GM12878 (cell line): ENCODE measurements at regions not wholly inside any gene's neighbourhood (a gene's known extent, or its start where the extent isn't known, plus 50 kb on each side); places are given as distances from the start of the nearest gene placed in this dataset.

ENCODE experiments used
- ATAC-seq: fragments of 200-7000 bp; cut with Tn5 transposase; 3 replicates; pipeline ENCODE4 v1.9.1; 2020; ENCODE audit warnings: mild to moderate bottlenecking, moderate library complexity
- BruUV-seq: library from RNA; stranded (reverse); fragments of 400-500 nt; replicated peaks from 2 replicates; lab custom pipeline; 2021; lab: Mats Ljungman, UMichigan
- CTCF ChIA-PET: fragments of 300-600 bp; sonication (Branson Sonifier 250); formaldehyde crosslinking; extraction: SDS; loops from one replicate; lab custom pipeline; 2021; ENCODE audit warnings: inconsistent platforms; lab: Yijun Ruan, JAX
- POLR2A ChIA-PET: fragments of 350-600 bp; formaldehyde crosslinking; extraction: SDS; loops from one replicate; lab custom pipeline; 2021; ENCODE audit warnings: inconsistent platforms; lab: Charles Lee
- RAD21 ChIA-PET: fragments of 300-600 bp; sonication (Branson Sonifier 250); formaldehyde crosslinking; loops from one replicate; lab custom pipeline; 2023; ENCODE audit warnings: antibody characterized with exemption; ENCODE audit not compliant: unreplicated experiment; lab: Charles Lee
- SMC1A ChIA-PET: fragments of 300-600 bp; sonication (Branson Sonifier 250); formaldehyde crosslinking; loops from one replicate; lab custom pipeline; 2023; ENCODE audit not compliant: unreplicated experiment, uncharacterized antibody; lab: Charles Lee
- DNase-seq: peaks from one replicate; pipeline ENCODE4 v3.0.0-alpha.2; 2011; ENCODE audit warnings: low read depth, low spot score
- FAIRE-seq: peaks from 3 replicates; lab custom pipeline; 2011; peaks lifted over from hg19 to GRCh38; lab: Jason Lieb, UNC
- H2AFZ ChIP-seq: 2 replicates; pipeline ENCODE4 v1.6.0; 2011; ENCODE audit warnings: low read depth, low read length, control low read depth; ENCODE audit not compliant: control insufficient read depth
- H3K27ac ChIP-seq: 2 replicates; pipeline ENCODE4 v1.5.1; 2011; ENCODE audit warnings: control low read depth; ENCODE audit not compliant: control insufficient read depth, insufficient read depth
- H3K27me3 ChIP-seq, 2 experiments: replicated peaks in 1 of 2; 2 replicates each; pipeline versions ENCODE4 v1.6.0 to v1.6.1; 2011; ENCODE audit warnings: low read length in 1 of 2; ENCODE audit not compliant: control insufficient read depth in 2 of 2, insufficient read depth in 2 of 2
- H3K36me3 ChIP-seq, 2 experiments: 2 replicates each; pipeline ENCODE4 v1.5.1; 2011; ENCODE audit warnings: low read length in 1 of 2; ENCODE audit not compliant: control insufficient read depth in 2 of 2, insufficient read depth in 2 of 2
- H3K4me1 ChIP-seq: 2 replicates; pipeline ENCODE4 v1.6.1; 2011; ENCODE audit warnings: mild to moderate bottlenecking, low read length, moderate library complexity, mixed read lengths; ENCODE audit not compliant: control insufficient read depth, insufficient read depth
- H3K4me2 ChIP-seq: 2 replicates; pipeline ENCODE4 v1.6.0; 2011; ENCODE audit warnings: control low read depth; ENCODE audit not compliant: control insufficient read depth, insufficient read depth
- H3K4me3 ChIP-seq: fragments of 200-600 bp; sonication (generic); 2 replicates; pipeline ENCODE4 v1.5.1; 2016
- H3K79me2 ChIP-seq: 2 replicates; pipeline ENCODE4 v1.6.0; 2011; ENCODE audit warnings: low read length; ENCODE audit not compliant: control insufficient read depth, insufficient read depth
- H3K9ac ChIP-seq: 2 replicates; pipeline ENCODE4 v1.8.0; 2011; ENCODE audit warnings: low read length, control low read depth, mixed read lengths; ENCODE audit not compliant: control insufficient read depth, insufficient read depth
- H3K9me3 ChIP-seq: replicated peaks from 3 replicates; pipeline ENCODE4 v1.5.1; 2011; ENCODE audit warnings: mild to moderate bottlenecking, low read length; ENCODE audit not compliant: control insufficient read depth, insufficient read depth
- H4K20me1 ChIP-seq: 2 replicates; pipeline ENCODE4 v1.6.0; 2011; ENCODE audit not compliant: control insufficient read depth, insufficient read depth
- CHD2 ChIP-seq: IDR thresholded peaks from 2 replicates; pipeline ENCODE4 v1.6.1; 2011; ENCODE audit warnings: low read depth, low read length, improper control_type of control experiment, borderline replicate concordance
- DPF2 ChIP-seq: fragments of 450-650 bp; IDR thresholded peaks from 2 replicates; pipeline ENCODE4 v1.6.1; 2017; ENCODE audit warnings: mild to moderate bottlenecking
- FOXM1 ChIP-seq: IDR thresholded peaks from 2 replicates; pipeline ENCODE4 v1.6.1; 2012; ENCODE audit warnings: low read depth, mild to moderate bottlenecking, inconsistent platforms, low read length, moderate library complexity
- MYC ChIP-seq: IDR thresholded peaks from 2 replicates; pipeline ENCODE4 v1.6.1; 2011; ENCODE audit warnings: mild to moderate bottlenecking, low read length, moderate library complexity, inconsistent platforms; ENCODE audit not compliant: insufficient read depth, insufficient replicate concordance, insufficient read length, severe bottlenecking
- YY1 ChIP-seq: IDR thresholded peaks from 2 replicates; pipeline ENCODE4 v1.6.1; 2011; ENCODE audit warnings: low read depth, mild to moderate bottlenecking, low read length
- ZNF384 ChIP-seq: IDR thresholded peaks from 2 replicates; pipeline ENCODE4 v1.6.1; 2012; ENCODE audit warnings: low read depth, mild to moderate bottlenecking, low read length, improper control_type of control experiment, borderline replicate concordance
- ZZZ3 ChIP-seq: IDR thresholded peaks from 2 replicates; pipeline ENCODE4 v1.6.1; 2011; ENCODE audit warnings: low read depth; ENCODE audit not compliant: control insufficient read depth, insufficient read length
- WGBS: methylation state at CpG from one replicate; pipeline ENCODE4 v1.1.6; 2016; ENCODE audit warnings: low lambda C conversion rate; ENCODE audit not compliant: insufficient replicate concordance, insufficient coverage; ENCODE audit errors: missing lambda C conversion rate; 5-methylcytosine and 5-hydroxymethylcytosine counted together
- in situ Hi-C: fragments of 300-500 bp; cut with MboI; formaldehyde crosslinking; loops from 9 replicates; pipeline ENCODE4 v1.14.3; 2018; ENCODE audit warnings: mixed read lengths
- intact Hi-C: fragments of 100-400 bp; cut with micrococcal nuclease; formaldehyde crosslinking; loops from one replicate; pipeline ENCODE4 v1.14.2; 2022; ENCODE audit not compliant: unreplicated experiment
- TF ChIP-seq, protein P1 (sequence below), 3 experiments: IDR thresholded peaks in 2 of 3; conservative IDR thresholded peaks in 1 of 3; 2 replicates each; pipeline ENCODE4 v1.5.1; 2011; ENCODE audit warnings: low read depth in 3 of 3, low read length in 3 of 3, mild to moderate bottlenecking in 3 of 3, control low read depth in 2 of 3, moderate library complexity in 2 of 3, inconsistent platforms in 1 of 3, mixed read lengths in 1 of 3; ENCODE audit not compliant: control insufficient read depth in 2 of 3, insufficient read depth in 1 of 3; ENCODE audit errors: extremely low read depth in 1 of 3
- TF ChIP-seq, protein P2 (sequence below): IDR thresholded peaks from 2 replicates; pipeline ENCODE4 v1.6.1; 2012; ENCODE audit warnings: low read depth, low read length, improper control_type of control experiment
- TF ChIP-seq, protein P3 (sequence below): fragments of 450-650 bp; conservative IDR thresholded peaks from 2 replicates; pipeline ENCODE4 v1.6.1; 2017; ENCODE audit warnings: mild to moderate bottlenecking, moderate library complexity

DNA sequence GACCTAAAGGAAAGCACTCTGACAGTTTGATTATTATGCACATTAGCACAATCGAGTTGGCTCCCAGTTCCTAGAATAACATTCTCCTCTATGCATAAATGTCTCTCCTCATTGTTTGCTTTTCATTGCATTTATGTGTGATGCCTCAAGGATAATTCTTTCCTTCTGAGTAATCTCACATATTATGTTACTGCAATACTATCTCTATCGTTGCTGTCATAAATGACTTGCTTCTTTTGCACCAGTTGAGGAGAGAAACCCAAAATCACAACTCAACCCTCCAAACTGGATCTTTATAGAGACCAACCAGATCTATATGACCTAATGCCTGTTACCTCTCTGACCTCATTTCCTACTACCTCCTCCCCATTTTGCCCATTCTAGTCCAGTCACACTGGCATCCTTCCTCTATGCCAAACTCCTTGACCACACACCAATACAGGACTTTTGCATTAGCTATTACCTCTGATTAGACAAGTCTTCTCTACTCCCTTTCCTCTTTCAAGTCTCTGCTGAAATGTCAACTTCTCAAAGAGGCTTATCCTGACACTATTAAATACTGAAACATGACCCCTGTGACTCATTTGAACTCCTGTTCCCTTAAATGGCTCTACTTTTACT lies 1026.0 kb downstream of the TUSC7 start:
- Histone ChIP-seq H2AFZ (no peak overlapping the region), H3K27ac (no peak overlapping the region), H3K9ac (no peak overlapping the region), H3K4me2 (no peak overlapping the region), H3K4me1 (no peaks in the 10 kb centered on the region), H3K4me3 (no peak overlapping the region), H3K36me3 (no peaks in the 10 kb centered on the region), H4K20me1 (no peaks in the 10 kb centered on the region), H3K9me3 (no peaks in the 10 kb centered on the region), H3K27me3 (no peaks in the 10 kb centered on the region), H3K79me2 (no peaks in the 10 kb centered on the region)
- POLR2A ChIA-PET = no interaction called here
- RAD21 ChIA-PET = no interaction called here
- intact Hi-C loops (no loop called here), in situ Hi-C loops (no loop called here)
- no peak for TF ChIP-seq CHD2
- TF ChIP-seq ZZZ3 = no peak
- TF ChIP-seq, protein P1, sequence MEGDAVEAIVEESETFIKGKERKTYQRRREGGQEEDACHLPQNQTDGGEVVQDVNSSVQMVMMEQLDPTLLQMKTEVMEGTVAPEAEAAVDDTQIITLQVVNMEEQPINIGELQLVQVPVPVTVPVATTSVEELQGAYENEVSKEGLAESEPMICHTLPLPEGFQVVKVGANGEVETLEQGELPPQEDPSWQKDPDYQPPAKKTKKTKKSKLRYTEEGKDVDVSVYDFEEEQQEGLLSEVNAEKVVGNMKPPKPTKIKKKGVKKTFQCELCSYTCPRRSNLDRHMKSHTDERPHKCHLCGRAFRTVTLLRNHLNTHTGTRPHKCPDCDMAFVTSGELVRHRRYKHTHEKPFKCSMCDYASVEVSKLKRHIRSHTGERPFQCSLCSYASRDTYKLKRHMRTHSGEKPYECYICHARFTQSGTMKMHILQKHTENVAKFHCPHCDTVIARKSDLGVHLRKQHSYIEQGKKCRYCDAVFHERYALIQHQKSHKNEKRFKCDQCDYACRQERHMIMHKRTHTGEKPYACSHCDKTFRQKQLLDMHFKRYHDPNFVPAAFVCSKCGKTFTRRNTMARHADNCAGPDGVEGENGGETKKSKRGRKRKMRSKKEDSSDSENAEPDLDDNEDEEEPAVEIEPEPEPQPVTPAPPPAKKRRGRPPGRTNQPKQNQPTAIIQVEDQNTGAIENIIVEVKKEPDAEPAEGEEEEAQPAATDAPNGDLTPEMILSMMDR (IDR thresholded peaks at IDR 0.05 in 2 of 3, conservative IDR thresholded peaks at IDR 0.05 in 1 of 3; ENCODE audit: control insufficient read depth in 2 of 3, extremely low read depth in 1 of 3, insufficient read depth in 1 of 3, low read depth in 3 of 3, low read length in 3 of 3) = no peak
- TF ChIP-seq ZNF384 = no peak
- TF ChIP-seq DPF2 = no peak
- no peak for TF ChIP-seq MYC
- TF ChIP-seq FOXM1 = no peak
- TF ChIP-seq, protein P2, sequence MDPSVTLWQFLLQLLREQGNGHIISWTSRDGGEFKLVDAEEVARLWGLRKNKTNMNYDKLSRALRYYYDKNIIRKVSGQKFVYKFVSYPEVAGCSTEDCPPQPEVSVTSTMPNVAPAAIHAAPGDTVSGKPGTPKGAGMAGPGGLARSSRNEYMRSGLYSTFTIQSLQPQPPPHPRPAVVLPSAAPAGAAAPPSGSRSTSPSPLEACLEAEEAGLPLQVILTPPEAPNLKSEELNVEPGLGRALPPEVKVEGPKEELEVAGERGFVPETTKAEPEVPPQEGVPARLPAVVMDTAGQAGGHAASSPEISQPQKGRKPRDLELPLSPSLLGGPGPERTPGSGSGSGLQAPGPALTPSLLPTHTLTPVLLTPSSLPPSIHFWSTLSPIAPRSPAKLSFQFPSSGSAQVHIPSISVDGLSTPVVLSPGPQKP = no peak
- TF ChIP-seq, protein P3, sequence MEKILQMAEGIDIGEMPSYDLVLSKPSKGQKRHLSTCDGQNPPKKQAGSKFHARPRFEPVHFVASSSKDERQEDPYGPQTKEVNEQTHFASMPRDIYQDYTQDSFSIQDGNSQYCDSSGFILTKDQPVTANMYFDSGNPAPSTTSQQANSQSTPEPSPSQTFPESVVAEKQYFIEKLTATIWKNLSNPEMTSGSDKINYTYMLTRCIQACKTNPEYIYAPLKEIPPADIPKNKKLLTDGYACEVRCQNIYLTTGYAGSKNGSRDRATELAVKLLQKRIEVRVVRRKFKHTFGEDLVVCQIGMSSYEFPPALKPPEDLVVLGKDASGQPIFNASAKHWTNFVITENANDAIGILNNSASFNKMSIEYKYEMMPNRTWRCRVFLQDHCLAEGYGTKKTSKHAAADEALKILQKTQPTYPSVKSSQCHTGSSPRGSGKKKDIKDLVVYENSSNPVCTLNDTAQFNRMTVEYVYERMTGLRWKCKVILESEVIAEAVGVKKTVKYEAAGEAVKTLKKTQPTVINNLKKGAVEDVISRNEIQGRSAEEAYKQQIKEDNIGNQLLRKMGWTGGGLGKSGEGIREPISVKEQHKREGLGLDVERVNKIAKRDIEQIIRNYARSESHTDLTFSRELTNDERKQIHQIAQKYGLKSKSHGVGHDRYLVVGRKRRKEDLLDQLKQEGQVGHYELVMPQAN = no peak
- TF ChIP-seq YY1 = no peak
- FAIRE-seq (no peak), ATAC-seq (no peak), DNase-seq (no peak)
- SMC1A ChIA-PET = no interaction called here
- CTCF ChIA-PET = no interaction called here
- BruUV-seq = no TSS peak
- WGBS = 2% methylated on average over 2 of the region's 2 CpGs
